CD4-positive, alpha-beta T cell (primary cell): ENCODE measurements at regions not wholly inside any gene's neighbourhood (a gene's known extent, or its start where the extent isn't known, plus 50 kb on each side); places are given as distances from the start of the nearest gene placed in this dataset.

Experiments used
- ATAC-seq: fragments of 200-7000 bp; cut with Tn5 transposase; one replicate; pipeline ENCODE4 v1.10.0; 2022; ENCODE audit warnings: mild to moderate bottlenecking; ENCODE audit not compliant: poor library complexity
- CTCF ChIA-PET: fragments of 350-600 bp; sonication (Branson Sonifier 250); formaldehyde crosslinking; loops from one replicate; lab custom pipeline; 2021; ENCODE audit warnings: antibody characterized with exemption, inconsistent platforms; lab: Charles Lee
- POLR2A ChIA-PET: fragments of 350-600 bp; sonication (Branson Sonifier 250); formaldehyde crosslinking; loops from one replicate; lab custom pipeline; 2021; ENCODE audit warnings: antibody characterized with exemption, inconsistent platforms; lab: Charles Lee
- DNase-seq, 14 experiments: peaks; one replicate each; pipeline ENCODE4 v3.0.0-alpha.2; 2013 to 2020; ENCODE audit warnings: mixed read lengths in 2 of 14
- H3K27ac ChIP-seq, 2 donors: one replicate each; pipeline versions ENCODE4 v1.5.1 to v1.7.0; 2013; ENCODE audit warnings: low read length in 2 of 2, low read depth in 1 of 2, mild to moderate bottlenecking in 1 of 2
- H3K27me3 ChIP-seq, 2 experiments: 1 replicate in 1 of 2; 2 replicates in 1 of 2; pipeline versions ENCODE4 v1.6.1 to v1.7.0; 2013; ENCODE audit warnings: low read length in 2 of 2, control low read depth in 1 of 2, mild to moderate bottlenecking in 1 of 2, moderate library complexity in 1 of 2; ENCODE audit not compliant: insufficient read depth in 2 of 2, control insufficient read depth in 1 of 2
- H3K36me3 ChIP-seq: one replicate; pipeline ENCODE4 v1.6.1; 2013; ENCODE audit warnings: low read length, control low read depth; ENCODE audit not compliant: insufficient read depth
- H3K4me1 ChIP-seq: one replicate; pipeline ENCODE4 v1.6.1; 2013; ENCODE audit warnings: low read length, control low read depth; ENCODE audit not compliant: insufficient read depth
- H3K4me3 ChIP-seq: one replicate; pipeline ENCODE4 v1.5.1; 2013; ENCODE audit warnings: mild to moderate bottlenecking, low read length, moderate library complexity
- H3K9me3 ChIP-seq, 2 experiments: 1 replicate in 1 of 2; 2 replicates in 1 of 2; pipeline versions ENCODE4 v1.6.1 to v1.7.0; 2013; ENCODE audit warnings: low read length in 2 of 2, mild to moderate bottlenecking in 2 of 2, control low read depth in 1 of 2, moderate library complexity in 1 of 2; ENCODE audit not compliant: control insufficient read depth in 1 of 2, insufficient read depth in 1 of 2
- H3K27ac Mint-ChIP-seq: one replicate; pipeline ENCODE4 v1.8.0; 2020; ENCODE audit warnings: mixed read lengths
- H3K27me3 Mint-ChIP-seq: one replicate; pipeline ENCODE4 v1.8.0; 2021; ENCODE audit warnings: mixed read lengths
- H3K36me3 Mint-ChIP-seq: one replicate; pipeline ENCODE4 v1.8.0; 2021; ENCODE audit warnings: low read depth, mixed read lengths
- H3K4me1 Mint-ChIP-seq: one replicate; pipeline ENCODE4 v1.8.0; 2021; ENCODE audit warnings: low read depth, mixed read lengths
- H3K4me3 Mint-ChIP-seq: one replicate; pipeline ENCODE4 v1.8.0; 2020; ENCODE audit warnings: mild to moderate bottlenecking, mixed read lengths
- H3K9me3 Mint-ChIP-seq: one replicate; pipeline ENCODE4 v1.8.0; 2020; ENCODE audit warnings: mixed read lengths
- intact Hi-C, 2 experiments: fragments of 100-400 bp; cut with DNase I in 1 of 2; cut with micrococcal nuclease in 1 of 2; formaldehyde crosslinking; loops; one replicate each; pipeline versions ENCODE4 v1.15.1 to v1.9.0; 2023 to 2025; cut with DNase I, micrococcal nuclease
- TF ChIP-seq, protein P1 (sequence below): fragments of 200-600 bp; IDR thresholded peaks from one replicate; pipeline ENCODE4 v1.8.0; 2022; ENCODE audit warnings: antibody characterized with exemption, mild to moderate bottlenecking

DNA sequence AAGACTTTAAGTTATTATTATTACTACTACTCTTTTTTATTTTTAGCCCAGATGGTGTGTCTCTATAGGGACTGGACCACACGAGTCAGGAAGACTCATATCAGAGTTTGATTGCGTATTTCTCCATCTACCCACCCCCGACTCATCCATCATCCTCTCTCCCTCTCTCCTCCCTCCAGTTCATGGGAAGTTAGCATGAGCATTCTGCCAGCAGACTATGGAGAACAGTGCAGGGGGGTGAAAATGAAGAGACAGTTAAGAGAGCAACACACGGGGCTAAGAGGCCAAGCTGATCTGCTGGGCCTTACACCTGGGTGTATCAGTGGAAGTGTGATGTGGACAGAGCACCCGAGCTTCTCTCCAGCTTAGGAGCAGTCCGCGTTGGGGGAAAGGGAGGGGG, 95.0 kb downstream of the UQCRFS1 start:
- Histone ChIP-seq H3K9me3 (peaks cover 0 to 14% of the 10 kb centered on the region in 2 experiments), H3K36me3 (no peaks in the 10 kb centered on the region), H3K4me1 (no peaks in the 10 kb centered on the region), H3K27me3 (no peaks in the 10 kb centered on the region), H3K4me3 (no peak overlapping the region), H3K27ac (no peak overlapping the region)
- POLR2A ChIA-PET, result no interaction called here
- DNase-seq (no peak), ATAC-seq (no peak)
- intact Hi-C loops, result no loop called here
- no peaks in the 10 kb centered on the region for H3K36me3 Mint-ChIP-seq
- H3K9me3 Mint-ChIP-seq, result peaks cover 5% of the 10 kb centered on the region
- no peak overlapping the region for H3K4me3 Mint-ChIP-seq
- no peak overlapping the region for H3K27ac Mint-ChIP-seq
- CTCF ChIA-PET, result no interaction called here
- TF ChIP-seq, protein P1, sequence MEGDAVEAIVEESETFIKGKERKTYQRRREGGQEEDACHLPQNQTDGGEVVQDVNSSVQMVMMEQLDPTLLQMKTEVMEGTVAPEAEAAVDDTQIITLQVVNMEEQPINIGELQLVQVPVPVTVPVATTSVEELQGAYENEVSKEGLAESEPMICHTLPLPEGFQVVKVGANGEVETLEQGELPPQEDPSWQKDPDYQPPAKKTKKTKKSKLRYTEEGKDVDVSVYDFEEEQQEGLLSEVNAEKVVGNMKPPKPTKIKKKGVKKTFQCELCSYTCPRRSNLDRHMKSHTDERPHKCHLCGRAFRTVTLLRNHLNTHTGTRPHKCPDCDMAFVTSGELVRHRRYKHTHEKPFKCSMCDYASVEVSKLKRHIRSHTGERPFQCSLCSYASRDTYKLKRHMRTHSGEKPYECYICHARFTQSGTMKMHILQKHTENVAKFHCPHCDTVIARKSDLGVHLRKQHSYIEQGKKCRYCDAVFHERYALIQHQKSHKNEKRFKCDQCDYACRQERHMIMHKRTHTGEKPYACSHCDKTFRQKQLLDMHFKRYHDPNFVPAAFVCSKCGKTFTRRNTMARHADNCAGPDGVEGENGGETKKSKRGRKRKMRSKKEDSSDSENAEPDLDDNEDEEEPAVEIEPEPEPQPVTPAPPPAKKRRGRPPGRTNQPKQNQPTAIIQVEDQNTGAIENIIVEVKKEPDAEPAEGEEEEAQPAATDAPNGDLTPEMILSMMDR, result no peak
- H3K27me3 Mint-ChIP-seq, result no peaks in the 10 kb centered on the region
- H3K4me1 Mint-ChIP-seq, result no peaks in the 10 kb centered on the region

DNA sequence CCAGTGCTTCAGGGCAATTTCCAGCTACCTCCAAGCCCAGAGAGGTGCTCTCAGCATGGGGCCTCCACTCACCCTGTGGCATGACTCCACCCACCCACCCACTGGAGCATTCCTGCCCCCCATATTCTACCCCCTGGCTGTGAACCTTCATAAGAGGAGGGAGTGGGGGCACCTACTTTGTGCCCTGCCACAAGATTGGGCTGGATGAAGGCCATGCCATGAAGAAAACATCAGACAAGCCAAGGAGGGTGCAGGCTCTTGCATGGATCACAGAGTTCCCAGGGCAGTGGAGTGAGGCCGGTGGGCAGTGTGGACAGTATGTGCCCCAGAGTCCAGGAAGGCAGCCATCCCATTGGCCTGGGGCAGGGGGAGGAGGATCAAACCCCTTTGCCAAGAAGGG, 97.8 kb downstream of the UQCRFS1 start:
- no peaks in the 10 kb centered on the region for H3K27me3 Mint-ChIP-seq
- ATAC-seq, result no peak
- TF ChIP-seq, protein P1, result no peak

DNA sequence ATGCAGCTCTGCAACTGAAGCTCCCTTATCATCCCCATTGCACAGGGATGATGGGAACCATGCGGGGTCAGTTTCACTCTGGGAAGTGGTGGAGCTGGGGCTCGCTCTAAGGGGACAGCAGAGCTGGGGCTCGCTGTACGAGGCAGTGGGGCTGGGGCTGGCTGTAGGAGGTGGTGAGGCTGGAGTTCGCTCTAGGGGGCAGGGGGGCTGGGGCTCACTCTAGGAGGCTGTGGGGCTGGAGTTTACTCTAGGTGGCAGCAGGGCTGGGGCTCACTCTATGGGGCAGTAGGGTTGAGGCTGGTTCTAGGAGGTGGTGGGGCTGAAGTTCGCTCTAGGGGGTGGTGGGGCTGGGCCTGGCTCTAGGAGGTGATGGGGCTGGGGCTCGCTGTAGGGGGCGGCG, 99.1 kb downstream of the UQCRFS1 start:
- Histone ChIP-seq H3K27me3 (no peaks in the 10 kb centered on the region), H3K36me3 (no peaks in the 10 kb centered on the region), H3K9me3 (peaks cover 0 to 7% of the 10 kb centered on the region in 2 experiments), H3K4me1 (no peaks in the 10 kb centered on the region), H3K27ac (no peak overlapping the region), H3K4me3 (no peak overlapping the region)
- ChIA-PET POLR2A (no interaction called here), CTCF (no interaction called here)
- DNase-seq (no peak), ATAC-seq (no peak)
- H3K27ac Mint-ChIP-seq, result no peak overlapping the region
- TF ChIP-seq, protein P1, result no peak
- no peaks in the 10 kb centered on the region for H3K27me3 Mint-ChIP-seq
- no peaks in the 10 kb centered on the region for H3K4me1 Mint-ChIP-seq
- no peak overlapping the region for H3K4me3 Mint-ChIP-seq
- no peaks in the 10 kb centered on the region for H3K9me3 Mint-ChIP-seq
- intact Hi-C loops, result no loop called here
- H3K36me3 Mint-ChIP-seq, result no peaks in the 10 kb centered on the region

More for the DNA sequence above, 97.8 kb downstream of the UQCRFS1 start:
- H3K4me1 Mint-ChIP-seq, result no peaks in the 10 kb centered on the region
- H3K36me3 Mint-ChIP-seq, result no peaks in the 10 kb centered on the region
- peaks cover 0 to 7% of the 10 kb centered on the region in 2 experiments for H3K9me3 ChIP-seq
- H3K4me3 Mint-ChIP-seq, result no peak overlapping the region
- intact Hi-C loops, result no loop called here
- ChIA-PET CTCF (no interaction called here), POLR2A (no interaction called here)
- peaks cover 3% of the 10 kb centered on the region for H3K9me3 Mint-ChIP-seq
- H3K27ac ChIP-seq, result no peak overlapping the region
- no peaks in the 10 kb centered on the region for H3K4me1 ChIP-seq
- no peak overlapping the region for H3K4me3 ChIP-seq
- H3K27ac Mint-ChIP-seq, result no peak overlapping the region
- DNase-seq, result no peak
- no peaks in the 10 kb centered on the region for H3K27me3 ChIP-seq
- no peaks in the 10 kb centered on the region for H3K36me3 ChIP-seq
